ENCODE measurements at regions not wholly inside any gene's neighbourhood (a gene's known extent, or its start where the extent isn't known, plus 50 kb on each side); places are given as distances from the start of the nearest gene placed in this dataset.

DNA sequence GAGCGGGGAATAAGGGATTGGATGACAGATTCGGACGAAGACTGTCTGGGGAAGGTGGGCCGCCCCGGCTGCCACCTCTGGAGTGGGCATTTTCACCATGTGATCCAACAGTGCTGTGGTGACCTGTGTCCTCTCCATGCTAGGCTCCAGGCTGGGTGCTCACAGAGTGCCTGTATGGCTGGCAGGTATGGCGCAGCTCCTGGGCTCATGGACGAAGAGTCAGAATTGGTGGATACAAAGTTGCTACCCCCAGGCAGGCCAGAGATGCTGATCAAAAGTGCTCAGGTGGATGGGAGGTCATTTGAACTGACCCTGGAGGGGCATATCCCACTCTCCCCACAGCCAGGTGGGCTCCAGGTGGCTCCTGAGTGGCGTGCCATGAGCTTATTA lies 111.3 kb upstream of the UQCRFS1 start:
- DNase-seq = no peak

DNA sequence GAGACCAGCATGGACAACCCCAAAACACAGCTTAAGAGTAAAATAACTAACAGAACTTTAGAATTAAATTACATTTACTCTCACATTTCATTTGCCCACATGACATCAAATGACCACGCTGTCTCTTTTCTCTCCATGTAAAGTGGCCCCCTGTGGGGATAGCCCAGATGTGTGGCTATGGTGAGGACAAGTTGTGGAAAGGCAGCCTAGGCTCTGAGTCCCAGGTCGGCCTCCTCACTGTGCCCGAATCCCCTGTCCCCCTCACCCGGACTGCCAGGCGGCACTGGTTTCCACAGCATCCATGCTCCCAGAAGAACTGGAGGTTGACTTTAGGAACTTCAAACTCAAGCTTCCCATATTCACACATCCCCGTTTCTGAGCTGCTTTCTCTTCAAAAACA lies 111.8 kb upstream of the UQCRFS1 start:
- DNase-seq = no peak

DNA sequence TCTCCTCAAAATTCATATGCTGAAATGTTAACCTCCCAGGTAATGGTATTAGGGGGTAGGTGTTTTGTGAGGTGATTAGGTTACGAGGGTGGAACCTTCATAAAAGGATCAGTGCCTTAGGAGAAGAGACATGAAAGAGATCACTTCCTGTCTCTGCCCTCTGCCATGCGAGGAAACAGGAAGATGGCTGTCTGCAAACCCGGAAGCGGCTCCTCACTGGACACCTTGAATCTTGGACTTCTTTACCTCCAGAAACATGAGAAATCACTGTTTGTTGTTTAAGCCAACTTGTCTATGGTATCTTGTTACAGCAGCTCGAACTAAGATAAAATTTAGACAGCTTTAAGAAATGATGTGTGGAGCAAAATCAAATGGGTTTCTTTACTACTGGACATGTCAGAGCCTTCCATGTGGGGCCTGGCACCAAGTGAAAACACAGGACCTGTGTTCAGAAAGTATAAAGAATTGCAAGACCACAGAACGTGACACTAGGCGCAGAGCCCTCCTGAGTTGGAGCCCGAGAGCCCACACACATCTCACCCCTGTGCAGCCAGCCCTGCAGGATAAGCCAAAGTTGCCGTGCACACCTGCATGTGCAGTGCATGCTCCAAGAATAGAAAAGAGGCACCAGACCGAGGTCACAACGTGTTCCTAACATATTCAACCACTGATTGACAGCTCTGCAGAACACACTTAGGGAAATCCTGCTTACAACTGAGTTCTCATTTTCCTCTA lies 112.5 kb upstream of the UQCRFS1 start:
- no peak for DNase-seq

DNA sequence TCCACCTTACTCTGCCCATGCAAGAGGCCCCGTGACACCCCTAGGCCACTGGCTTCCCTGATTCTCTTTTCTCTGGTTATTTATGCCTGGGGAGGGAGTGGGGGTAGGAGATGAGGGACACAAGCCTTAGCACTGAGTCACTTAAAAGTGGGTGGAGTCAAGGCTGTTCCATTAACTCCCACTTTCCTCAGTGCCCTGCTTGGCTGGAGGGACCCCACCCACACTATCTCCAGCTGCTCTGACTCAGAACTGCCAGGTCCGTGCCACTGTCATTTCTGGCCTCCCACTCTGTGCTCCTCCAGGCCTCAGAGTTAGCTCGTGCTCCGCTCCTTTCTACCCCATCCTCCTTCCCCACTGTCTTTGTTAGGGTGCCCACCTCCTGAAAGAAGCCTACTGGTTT lies 113.4 kb upstream of the UQCRFS1 start:
- DNase-seq = no peak

DNA sequence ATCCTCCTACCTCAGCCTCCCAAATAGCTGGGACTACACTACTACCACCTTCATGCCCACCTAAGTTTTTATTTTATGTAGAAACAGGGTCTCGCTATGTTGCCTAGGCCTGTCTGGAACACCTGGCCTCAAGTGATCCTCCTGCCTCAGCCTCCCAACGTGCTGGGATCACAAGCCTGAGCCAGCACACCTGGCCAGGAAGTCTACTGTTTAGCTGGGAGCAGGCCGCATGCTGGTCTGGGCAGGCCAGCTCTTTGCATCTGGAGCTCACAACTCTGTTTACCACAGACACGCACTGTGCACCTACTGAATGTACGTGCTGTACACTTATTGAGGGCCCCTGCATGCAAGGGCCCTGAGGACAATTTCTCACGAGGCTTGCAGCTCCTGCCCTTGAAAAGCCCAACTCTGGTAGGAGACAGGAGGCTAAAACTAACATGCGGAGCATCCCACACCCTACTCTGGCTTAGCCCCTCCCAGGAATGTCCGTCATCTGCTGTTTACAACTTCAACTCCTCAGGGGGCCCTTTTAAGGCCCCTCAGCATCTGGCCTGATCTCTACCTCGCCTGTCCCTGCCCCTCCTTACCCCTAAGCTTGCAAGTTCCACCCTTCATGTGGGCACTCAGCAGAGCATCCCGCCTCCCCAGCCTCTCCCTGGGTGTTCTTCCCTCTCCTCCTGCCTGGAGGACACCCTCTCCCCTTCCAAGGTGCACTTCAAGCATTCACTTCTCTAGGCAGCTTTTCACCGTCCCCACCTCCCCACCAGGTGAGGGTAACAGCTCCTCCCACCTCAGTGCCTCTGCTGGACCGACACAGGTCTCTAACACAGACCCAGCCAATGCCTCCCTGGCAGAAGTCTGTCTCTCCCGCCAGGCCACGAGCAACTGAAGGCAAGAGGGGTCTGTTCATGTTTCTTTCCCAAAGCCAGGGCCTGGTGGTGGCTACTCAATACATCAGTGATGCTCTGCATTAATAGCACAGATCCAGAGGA lies 114.2 kb upstream of the UQCRFS1 start:
- DNase-seq = no peak

DNA sequence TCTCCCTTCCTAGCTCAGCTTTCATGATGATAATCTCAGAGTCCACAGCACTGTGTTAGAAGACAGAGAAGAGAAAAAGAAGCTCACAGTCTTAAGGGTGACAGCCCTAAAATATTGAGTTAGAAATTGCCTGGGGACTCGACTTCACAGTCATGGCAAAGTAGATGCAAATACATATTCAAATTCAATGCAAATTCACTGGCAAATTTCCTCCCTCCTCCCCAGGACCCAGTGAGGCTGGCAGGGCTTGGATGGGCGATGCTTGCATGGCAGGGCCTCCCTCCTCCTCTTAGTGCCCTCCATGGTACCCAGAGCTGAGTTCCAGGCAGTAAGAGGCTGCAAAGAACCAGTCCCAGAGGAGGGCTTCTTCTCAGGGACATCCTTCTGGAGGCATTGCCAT lies 115.6 kb upstream of the UQCRFS1 start:
- no peak for DNase-seq

DNA sequence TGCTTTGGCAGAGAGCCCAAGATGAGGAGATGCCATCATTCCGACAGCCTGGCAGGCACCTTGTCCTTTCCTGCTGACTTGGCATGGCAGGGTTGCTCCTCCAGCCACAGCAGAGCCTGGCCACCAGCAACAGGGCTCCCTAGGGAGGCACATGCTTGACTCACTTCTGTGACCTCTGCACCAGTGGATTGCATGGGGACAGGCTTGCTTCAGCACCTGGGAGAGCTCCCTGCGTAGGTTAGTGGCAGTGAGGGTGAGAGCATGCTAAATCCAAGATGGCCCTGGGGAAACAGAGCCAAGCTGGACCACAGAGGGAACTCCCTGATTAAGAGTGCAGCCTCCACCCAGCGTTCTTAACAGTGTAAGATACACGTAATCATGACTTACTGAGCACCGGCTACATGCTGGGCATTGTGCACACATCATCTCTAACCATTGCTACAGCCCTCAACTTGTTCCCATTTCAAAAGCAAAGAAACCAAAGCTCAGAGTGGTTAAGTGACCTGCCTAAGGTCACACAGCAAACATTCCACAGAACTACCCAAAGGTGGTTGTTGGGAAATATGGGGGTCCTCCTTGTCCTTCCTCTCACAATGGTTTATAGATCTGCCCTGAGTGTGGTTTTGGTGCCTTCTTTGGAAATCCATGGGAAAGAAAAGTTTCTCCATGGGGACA lies 116.6 kb upstream of the UQCRFS1 start:
- DNase-seq = no peak

DNA sequence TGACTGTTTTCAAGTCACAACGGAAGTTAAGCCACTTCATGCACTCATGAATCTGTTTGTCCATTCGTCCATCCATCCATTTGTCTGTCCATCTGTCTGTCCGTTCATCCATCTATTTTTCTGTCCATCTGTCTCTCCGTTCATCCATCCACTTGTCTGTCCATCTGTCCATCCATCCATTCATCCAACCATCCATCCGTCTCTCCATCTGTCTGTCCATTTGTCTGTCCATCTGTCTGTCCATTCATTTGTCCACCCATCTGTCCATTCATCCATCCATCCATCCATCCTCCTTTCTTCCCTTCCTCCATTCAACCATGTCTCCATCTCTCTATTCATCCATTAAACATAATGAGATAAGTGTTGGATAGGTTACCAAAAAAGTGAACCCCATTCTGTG lies 123.5 kb upstream of the UQCRFS1 start:
- DNase-seq = no peak

DNA sequence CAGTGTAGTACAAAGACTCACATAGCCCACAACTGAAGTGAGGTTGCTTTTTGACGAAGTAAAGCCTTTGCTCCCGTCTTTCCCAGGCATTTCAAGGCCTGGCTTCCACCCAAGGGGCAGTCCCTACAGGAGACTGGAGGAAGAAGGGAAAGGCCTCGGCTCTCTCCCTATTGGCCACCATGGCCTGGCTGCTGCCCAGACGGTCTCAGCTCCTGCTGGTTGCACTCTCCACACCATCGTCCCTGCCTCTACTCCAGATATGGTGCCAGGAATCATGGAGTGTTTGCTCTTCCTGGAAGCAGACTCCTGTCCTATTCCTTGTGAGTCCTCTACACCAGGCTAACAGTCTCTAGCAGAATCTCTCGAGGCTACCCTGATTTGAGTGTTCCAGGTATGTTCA lies 124.1 kb upstream of the UQCRFS1 start:
- DNase-seq = no peak

DNA sequence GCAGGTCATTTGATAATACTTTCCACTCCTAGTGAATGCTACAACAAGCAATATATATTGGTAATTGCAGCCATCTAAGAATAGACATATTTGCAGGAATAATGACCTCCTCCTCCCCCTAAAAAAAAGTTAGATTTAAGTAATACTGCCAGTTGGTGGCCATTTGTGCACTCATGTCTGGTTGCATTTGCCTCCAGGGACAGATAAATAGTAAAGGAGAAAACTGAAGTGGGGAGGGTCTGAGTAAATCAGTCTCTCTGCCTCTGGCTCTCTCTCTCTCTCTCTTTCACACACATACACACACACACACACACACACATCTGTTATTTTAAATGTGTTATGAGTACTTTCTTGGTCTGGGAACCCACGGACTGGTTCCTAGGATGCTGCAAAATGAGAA lies 125.5 kb upstream of the UQCRFS1 start:
- no peak for DNase-seq

DNA sequence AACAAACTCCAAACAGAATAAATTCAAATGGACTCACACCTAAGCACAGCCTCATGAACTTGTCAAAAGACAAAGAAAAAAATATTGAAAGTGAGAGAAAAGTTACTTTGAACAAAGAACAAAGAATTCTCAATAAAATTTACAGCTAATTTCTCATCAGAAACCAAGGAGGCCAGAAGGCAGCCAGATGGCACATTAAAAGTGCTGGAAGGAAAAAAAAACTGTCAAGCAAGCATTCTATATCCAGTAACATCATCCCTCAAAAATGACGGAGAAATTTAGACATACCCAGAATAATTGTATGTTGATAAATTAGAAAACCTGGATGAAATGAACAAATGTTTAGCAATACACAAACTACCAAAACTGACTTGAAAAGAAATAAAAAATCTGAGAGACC lies 129.8 kb upstream of the UQCRFS1 start:
- DNase-seq = no peak

DNA sequence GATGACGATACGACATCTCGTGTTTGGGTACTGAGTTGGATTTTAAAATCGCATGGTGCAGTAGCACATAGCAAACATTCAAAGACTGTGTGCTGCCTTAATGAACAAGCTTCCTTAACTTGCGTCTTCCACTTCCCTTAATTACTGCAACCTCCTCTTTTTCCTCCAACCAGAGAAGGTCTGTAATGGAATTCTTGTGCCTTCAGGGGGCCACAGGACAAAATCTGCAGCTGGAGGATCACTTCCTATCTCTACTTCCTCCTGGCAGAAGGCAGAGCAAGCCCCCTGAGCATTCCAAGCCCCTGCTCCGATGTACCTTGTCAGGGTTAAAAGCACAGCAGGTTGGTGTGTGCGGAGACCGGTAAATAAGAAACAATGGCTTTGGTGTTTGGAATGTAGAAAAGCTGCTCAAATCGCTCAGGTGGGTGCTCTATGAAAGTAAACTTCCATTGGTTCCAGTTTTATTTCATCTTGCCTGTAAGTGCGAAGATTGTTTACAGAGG lies 151.3 kb upstream of the UQCRFS1 start:
- DNase-seq = no peak

DNA sequence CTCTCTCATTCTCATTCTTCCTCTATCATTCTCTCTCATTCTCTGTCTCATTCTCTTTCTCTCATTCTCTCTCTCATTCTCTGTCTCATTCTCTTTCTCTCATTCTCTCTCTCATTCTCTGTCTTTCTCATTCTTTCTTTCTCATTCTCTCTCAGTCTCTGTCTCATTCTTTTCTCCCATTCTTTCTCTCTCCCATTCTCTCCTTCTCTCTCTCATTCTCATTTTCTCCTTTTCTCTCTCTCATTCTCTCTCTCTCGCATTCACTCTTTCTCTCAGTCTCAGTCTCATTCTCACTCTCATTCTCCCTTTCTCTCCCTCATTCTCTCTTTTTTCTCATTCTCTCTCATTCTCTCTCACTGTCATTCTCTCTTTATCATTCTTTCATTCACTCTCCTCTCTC lies 152.0 kb upstream of the UQCRFS1 start:
- no peak for DNase-seq

DNA sequence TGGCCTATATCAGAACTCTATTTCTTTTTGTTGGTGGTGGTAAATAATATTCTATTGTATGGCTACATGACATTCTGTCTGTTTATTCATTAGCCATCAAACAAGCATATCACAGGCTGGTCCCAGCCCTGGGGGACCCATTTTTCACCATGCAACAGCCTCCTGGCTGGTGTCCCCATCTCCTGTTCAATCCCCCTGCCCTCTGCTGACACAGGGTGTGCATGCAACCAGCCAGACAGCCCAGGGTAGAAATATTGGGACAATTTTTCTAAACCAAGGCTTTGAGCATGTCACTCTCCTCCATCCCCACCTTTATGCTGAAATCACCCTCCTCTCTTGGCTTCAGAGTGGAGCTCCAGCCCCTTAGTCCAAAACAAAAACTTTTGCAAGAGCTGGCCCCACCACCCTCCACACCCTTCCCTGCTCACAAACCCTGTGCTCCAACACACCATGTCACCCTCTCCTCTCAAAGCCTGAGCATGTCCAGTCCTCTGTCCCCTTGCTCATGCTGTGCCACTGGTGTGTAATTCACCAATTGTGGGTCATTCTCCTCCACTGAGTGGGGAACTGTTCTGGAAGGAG lies 153.0 kb upstream of the UQCRFS1 start:
- no peak for DNase-seq

DNA sequence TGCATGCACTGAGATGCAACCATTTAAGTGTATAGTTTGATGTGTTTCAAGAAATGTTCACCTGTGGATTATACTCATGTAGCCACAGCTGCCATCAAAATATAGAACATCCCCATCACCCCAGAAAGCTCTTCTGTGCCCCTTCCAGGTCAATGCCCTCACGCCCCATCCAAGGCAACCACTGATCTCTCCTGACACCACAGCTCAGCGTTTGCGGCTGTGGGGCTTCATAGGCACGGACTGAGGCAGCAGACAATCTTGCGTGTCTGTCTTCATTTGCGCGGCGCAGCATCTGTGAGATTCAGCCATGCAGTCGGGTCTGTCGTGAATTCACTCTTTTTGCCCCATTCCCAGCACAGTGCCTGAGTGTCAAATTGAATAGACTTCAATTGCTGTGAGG lies 153.8 kb upstream of the UQCRFS1 start:
- DNase-seq = no peak

DNA sequence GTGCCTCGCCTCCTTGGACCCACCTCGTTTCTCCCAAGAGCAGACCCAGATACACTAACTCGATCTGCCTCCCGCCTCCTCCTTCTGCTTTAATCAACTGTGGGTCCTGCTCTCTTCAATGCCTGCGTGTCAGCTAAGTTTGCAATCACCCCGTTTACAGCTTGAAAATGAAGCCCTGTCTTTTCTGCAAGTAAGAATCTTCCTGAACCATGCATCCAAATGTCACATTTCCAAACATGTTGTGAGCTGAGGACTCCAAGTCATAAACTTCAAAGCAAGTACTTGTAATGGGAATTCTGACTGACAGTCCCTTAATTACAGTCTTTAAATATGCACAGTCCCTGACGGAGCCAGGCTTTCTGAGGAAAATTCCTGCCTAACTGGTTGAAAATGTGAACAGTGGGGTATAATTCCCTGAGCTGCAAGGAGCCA lies 154.9 kb upstream of the UQCRFS1 start:
- no peak for DNase-seq

DNA sequence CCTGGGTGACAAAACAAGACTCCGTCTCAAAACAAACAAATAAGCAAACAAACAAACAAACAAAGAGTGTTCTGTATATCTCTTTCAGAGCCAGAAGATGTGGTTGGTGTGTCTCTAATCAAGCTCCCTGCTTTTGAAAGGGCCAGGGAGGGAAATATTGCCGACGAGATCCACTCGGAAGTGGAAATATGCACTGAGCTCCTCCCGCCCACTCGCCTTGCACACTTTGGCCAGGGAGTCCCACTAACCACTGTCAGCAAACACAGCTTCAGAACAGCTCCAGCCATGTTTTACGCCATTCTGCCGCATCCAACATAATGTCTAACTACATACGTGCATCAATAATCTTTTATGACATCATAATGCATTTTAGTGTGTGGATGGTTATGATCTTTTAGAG lies 155.5 kb upstream of the VSTM2B start:
- no peak for DNase-seq

DNA sequence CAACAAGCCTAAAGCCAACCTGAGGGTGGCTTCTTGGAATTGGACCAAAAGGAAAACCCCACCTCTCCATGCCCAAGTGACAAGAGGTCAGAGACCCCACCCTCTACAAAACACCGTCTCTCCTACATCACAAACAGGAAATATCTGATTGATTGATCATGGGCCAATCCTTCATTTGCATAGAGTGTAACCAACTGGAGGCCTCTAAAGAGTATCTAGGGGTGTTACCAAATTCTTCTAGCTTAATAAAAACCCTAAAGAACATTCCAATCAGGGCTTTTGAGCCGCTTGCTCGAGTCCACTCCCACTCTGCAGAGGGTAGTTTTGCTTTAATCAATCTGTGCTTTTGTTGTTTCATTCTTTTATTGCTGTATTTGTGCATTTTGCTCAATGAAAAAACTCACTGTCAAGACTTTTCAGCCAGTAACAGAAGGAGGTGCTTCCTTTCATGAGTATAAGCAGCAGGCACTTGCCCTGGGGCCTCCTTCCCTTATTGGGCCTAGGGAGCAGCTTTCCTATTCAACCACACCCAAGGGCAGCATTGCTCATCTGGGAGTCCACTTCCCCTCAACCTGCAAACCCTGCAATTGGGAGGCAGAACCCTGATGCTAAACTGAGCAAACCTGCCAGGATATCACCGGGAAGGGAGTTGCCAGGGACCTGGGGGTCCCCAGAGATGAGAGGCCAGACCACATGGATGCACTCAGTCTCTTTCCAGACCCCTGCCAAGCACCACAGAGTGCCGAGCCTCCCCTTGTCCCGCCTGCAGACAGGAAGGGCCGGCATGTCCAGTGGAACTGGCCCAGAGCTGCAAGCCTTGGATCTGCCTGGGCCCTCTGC lies 154.3 kb upstream of the VSTM2B start:
- no peak for DNase-seq

DNA sequence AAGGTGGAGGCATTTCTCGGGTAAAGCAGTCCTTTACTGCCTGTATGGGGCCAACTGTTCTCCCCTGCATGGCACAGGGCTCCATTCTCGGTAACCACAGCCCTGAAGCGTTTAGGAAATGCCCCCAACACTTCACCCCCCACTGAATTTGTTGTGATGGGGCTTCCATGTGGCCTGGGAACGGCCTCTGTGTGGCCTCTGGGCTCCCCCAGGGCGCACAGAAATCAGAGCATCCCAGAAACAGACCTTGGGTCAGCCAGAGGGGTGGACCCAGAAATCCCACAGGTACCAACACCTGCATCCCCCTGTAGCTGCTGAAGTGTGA lies 153.7 kb upstream of the VSTM2B start:
- no peak for DNase-seq

DNA sequence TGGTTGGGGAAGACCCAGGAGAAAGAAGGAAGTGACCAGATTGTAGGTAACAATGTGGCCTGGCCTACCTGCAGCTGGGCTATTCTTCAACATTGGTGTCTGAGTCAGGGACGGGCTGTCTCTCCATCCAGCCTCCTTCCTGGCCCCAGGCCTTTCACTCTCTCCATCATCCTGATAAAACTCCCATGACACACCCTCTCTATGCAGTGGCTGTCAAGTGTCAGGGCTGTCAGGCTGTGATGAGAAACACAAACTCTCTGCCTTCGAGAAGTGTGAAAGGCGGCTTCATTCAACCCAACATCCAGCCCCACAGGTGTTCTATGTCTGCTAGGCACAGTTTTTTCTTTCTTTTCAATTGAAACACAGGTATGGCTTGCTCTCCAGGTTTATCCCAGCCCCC lies 153.3 kb upstream of the VSTM2B start:
- no peak for DNase-seq

DNA sequence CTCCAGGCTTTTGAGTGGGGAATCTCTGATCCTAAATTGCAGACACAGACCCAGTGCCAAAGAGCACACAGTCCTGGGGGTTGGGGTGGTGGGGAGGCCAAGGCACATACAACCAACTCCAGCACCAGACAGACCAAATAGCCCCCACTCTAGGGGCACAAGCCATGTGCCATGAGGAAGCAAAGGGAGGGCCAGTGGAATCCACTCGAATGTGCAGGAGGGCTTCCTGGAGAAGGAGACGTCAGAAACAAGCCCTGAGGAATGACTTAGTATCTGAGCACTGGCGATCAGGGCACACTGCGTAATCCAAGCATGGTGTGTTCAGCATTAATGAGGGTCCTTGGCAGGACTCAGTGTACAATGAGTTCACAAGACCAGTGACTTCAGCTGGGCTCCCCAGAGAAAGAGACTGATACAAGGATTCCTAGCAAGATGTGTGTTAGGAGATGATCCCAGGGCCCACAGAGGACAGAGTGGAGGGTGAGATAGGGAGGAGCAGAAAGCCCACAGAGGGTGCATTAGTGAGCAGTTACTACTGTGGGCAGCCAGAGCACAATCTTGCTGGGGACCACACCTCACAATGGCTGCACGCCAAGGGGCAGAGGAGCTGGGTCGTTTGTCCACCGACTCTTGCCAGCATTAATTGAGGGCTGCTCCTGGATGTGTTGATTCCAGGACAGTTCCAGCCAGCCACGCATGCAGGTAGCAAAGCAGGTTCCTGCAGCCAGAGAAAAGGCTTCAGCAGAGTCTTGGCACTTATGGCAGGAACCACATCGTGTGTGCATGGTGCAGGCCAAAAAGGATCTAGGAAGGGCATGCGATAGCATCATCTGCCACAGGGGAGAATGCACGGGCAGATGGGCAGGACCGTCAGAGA lies 152.6 kb upstream of the VSTM2B start:
- DNase-seq = no peak
